Hepatocyte (in vitro differentiated cells): ENCODE measurements at regions not wholly inside any gene's neighbourhood (a gene's known extent, or its start where the extent isn't known, plus 50 kb on each side); places are given as distances from the start of the nearest gene placed in this dataset.

Source experiments
- CTCF ChIP-seq: fragments of 200-600 bp; sonication (generic); IDR thresholded peaks from 2 replicates; pipeline ENCODE4 v1.5.1; 2016; ENCODE audit warnings: antibody characterized with exemption, mild to moderate bottlenecking; ENCODE audit not compliant: poor library complexity
- EZH2 ChIP-seq: fragments of 200-600 bp; sonication (generic); IDR thresholded peaks from 2 replicates; pipeline ENCODE4 v1.6.1; 2016; ENCODE audit warnings: antibody characterized with exemption, mild to moderate bottlenecking, borderline replicate concordance

DNA sequence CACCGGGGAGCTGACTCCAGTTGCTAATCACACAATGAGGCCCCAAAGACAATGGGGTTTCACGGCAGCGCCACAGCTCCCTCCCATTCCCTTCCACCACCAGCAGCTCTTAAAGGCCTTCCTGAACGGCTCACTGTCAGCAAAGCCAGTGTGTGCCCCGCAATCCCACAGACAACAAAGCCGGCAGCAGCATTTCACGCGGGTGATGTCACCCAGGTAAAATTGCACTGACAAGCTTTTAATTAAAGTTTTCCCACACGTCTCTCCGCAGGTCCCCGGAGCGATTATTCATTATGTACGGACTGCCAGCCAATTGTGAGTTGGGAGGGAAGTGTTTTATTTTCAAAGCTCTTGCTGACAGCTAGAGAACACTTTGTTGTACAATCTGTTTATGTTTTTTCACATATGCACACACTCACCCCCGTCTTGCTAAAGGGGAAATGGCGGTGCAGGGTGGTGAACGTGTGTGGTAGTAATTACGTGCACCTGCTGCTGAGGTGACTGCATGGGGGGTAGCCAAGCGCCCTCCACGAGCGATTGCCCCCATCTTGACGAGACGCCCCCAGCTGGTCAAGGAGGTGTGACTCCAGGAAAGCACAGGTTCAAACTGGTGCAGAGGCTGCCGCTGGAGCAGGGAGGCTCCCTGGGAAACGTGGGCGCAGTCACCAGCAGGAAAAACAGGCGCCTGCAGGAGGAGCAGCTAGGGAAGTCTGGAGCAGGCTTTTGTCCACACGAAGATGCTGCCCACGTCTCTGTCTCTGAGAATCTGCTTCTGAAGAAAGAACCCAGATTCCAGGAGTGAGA lies 65.0 kb downstream of the IRX2 start:
- TF ChIP-seq CTCF (no peak), EZH2 (no peak)
